Right kidney (tissue), 1 donor: ENCODE measurements at regions not wholly inside any gene's neighbourhood (a gene's known extent, or its start where the extent isn't known, plus 50 kb on each side); places are given as distances from the start of the nearest gene placed in this dataset.

Experiments used
- DNase-seq: peaks from one replicate; pipeline ENCODE4 v3.0.0-alpha.2; 2016

- no peak for DNase-seq
Measured at GRCh38 chr2:139394801-139395200, 614.6 kb upstream of the NXPH2 start.

- no peak for DNase-seq
Measured at GRCh38 chr2:139389391-139389790, 609.2 kb upstream of the NXPH2 start.

- DNase-seq: no peak
Measured at GRCh38 chr2:139386401-139386800, 606.2 kb upstream of the NXPH2 start.

- no peak for DNase-seq
Measured at GRCh38 chr2:139383532-139383931, 603.3 kb upstream of the NXPH2 start.

- no peak for DNase-seq
Measured at GRCh38 chr2:139380051-139380450, 599.9 kb upstream of the NXPH2 start.

- DNase-seq: no peak
Measured at GRCh38 chr2:139378373-139378772, 598.2 kb upstream of the NXPH2 start.

GRCh38 chr2:139374296-139374850 lies 594.2 kb upstream of the NXPH2 start:
- no peak for DNase-seq

- no peak for DNase-seq
Measured at GRCh38 chr2:139369423-139370409, 589.5 kb upstream of the NXPH2 start.

GRCh38 chr2:139367416-139367815 lies 587.2 kb upstream of the NXPH2 start:
- DNase-seq: no peak

- DNase-seq: no peak
Measured at GRCh38 chr2:139366681-139367080, 586.5 kb upstream of the NXPH2 start.

GRCh38 chr2:139365189-139365588 lies 585.0 kb upstream of the NXPH2 start:
- no peak for DNase-seq

- no peak for DNase-seq
Measured at GRCh38 chr2:139360654-139361053, 580.5 kb upstream of the NXPH2 start.

- no peak for DNase-seq
Measured at GRCh38 chr2:139359818-139360217, 579.6 kb upstream of the NXPH2 start.

- DNase-seq: no peak
Measured at GRCh38 chr2:139357972-139358371, 577.8 kb upstream of the NXPH2 start.

- no peak for DNase-seq
Measured at GRCh38 chr2:139354518-139354917, 574.3 kb upstream of the NXPH2 start.

GRCh38 chr2:139353874-139354273 lies 573.7 kb upstream of the NXPH2 start:
- no peak for DNase-seq

GRCh38 chr2:139317259-139317658 lies 537.1 kb upstream of the NXPH2 start:
- DNase-seq: no peak

GRCh38 chr2:139314059-139314458 lies 533.9 kb upstream of the NXPH2 start:
- no peak for DNase-seq

GRCh38 chr2:139296672-139297209 lies 516.6 kb upstream of the NXPH2 start:
- DNase-seq: no peak

- no peak for DNase-seq
Measured at GRCh38 chr2:139293992-139294548, 513.9 kb upstream of the NXPH2 start.

- no peak for DNase-seq
Measured at GRCh38 chr2:139281124-139281523, 500.9 kb upstream of the NXPH2 start.

GRCh38 chr2:139271879-139272278 lies 491.7 kb upstream of the NXPH2 start:
- DNase-seq: no peak

- DNase-seq: no peak
Measured at GRCh38 chr2:139271149-139271548, 491.0 kb upstream of the NXPH2 start.
